ENCODE measurements at regions not wholly inside any gene's neighbourhood (a gene's known extent, or its start where the extent isn't known, plus 50 kb on each side); places are given as distances from the start of the nearest gene placed in this dataset.

DNA sequence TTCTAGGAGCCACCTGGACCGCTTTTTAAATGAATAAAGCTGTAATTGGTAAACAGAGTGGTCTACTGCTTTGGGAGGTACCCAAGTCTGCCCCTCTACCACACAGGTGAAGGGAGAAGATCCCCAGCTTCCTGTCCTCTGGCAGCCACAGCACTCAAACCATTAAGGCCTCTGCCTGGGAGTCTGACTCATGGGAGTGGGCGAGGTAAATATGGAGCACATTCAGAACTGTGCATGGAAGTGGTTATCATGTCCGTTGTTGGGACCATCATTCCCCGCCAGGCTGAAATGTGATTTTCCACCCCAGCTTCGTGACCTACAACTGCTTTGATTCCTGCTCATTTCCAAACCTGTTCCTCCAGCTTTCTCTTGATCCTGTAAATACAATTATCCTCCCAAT is 59.5 kb upstream of the ALDH1B1 start:
- TF ChIP-seq, protein P1, sequence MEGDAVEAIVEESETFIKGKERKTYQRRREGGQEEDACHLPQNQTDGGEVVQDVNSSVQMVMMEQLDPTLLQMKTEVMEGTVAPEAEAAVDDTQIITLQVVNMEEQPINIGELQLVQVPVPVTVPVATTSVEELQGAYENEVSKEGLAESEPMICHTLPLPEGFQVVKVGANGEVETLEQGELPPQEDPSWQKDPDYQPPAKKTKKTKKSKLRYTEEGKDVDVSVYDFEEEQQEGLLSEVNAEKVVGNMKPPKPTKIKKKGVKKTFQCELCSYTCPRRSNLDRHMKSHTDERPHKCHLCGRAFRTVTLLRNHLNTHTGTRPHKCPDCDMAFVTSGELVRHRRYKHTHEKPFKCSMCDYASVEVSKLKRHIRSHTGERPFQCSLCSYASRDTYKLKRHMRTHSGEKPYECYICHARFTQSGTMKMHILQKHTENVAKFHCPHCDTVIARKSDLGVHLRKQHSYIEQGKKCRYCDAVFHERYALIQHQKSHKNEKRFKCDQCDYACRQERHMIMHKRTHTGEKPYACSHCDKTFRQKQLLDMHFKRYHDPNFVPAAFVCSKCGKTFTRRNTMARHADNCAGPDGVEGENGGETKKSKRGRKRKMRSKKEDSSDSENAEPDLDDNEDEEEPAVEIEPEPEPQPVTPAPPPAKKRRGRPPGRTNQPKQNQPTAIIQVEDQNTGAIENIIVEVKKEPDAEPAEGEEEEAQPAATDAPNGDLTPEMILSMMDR (IDR thresholded peaks at IDR 0.05; ENCODE audit: low read length), result no peak
- no peak for TF ChIP-seq EZH2 (IDR thresholded peaks at IDR 0.05; ENCODE audit: borderline replicate concordance, low read length)

Data from OCI-LY1 (cell line).